Hepatic stellate cell (primary cell): ENCODE measurements at regions not wholly inside any gene's neighbourhood (a gene's known extent, or its start where the extent isn't known, plus 50 kb on each side); places are given as distances from the start of the nearest gene placed in this dataset.
"Not testable (repeated sequence)": the region's sequence is repeated elsewhere in the genome, so short reads cannot be mapped to it uniquely, and the experiment has no call there.

Experiments
- DNase-seq: peaks from one replicate; pipeline ENCODE4 v3.0.0; 2011; ENCODE audit warnings: low spot score

DNA sequence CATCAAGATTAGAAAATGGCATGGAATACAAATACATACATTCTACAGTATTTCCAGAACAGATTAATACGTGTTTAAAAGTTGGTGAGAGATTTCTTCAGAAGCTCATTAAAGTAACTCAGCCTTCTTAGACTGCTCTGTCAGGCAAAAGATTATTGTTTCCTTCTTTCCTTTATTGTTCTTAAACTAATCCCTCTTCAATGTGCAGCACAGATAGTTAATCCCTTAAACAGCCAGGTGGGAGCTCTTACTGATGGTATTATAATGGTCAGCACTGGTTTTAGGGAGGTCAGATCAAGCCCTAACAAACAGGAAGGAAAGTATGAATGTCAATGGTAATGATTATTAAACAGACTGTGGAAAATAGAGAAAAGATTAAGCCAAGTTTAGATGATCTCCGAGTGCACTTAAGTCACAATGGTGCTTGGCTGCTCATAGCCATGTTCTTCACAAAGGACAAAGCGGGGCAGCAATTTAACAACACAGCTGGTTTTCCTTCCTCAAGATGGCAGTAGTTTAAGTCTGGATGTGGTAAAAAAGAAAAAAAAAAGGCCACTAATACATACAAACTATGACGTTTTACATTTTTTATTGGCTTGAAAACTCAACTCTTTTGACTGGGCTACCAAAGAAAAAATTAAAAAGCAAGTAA lies 992.6 kb downstream of the PCDH9 start:
- no peak for DNase-seq

DNA sequence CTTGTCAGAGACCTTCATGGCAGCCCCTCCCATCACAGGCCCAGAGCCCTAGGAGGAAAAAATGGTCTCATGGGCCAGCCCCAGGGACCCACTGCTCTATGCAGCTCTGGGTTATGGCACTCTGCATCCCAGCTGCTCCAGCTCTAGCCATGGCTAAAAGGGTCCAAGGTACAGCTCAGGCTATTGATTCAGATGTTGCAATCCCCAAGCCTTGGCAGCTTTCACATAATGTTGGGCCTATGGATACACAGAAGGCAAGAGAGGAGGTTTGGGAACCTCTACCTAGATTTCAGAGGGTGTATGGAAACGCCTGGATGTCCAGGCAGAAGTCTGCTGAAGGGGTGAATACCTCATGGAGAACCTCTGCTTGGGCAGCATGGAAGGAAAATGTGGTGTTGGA lies 996.0 kb downstream of the PCDH9 start:
- DNase-seq, result no peak

DNA sequence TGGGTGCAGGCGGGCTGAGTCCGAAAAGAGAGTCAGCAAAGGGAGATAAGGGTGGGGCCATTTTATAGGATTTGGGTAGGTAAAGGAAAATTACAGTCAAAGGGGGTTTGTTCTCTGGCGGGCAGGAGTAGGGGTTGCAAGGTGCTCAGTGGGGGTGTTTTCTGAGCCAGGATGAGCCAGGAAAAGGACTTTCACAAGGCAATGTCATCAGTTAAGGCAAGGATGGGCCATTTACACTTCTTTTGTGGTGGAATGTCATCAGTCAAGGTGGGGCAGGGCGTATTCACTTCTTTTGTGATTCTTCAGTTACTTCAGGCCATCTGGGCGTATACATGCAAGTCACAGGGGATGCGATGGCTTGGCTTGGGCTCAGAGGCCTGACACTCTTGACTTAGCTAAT lies 998.2 kb downstream of the PCDH9 start:
- DNase-seq, result not testable (repeated sequence)

DNA sequence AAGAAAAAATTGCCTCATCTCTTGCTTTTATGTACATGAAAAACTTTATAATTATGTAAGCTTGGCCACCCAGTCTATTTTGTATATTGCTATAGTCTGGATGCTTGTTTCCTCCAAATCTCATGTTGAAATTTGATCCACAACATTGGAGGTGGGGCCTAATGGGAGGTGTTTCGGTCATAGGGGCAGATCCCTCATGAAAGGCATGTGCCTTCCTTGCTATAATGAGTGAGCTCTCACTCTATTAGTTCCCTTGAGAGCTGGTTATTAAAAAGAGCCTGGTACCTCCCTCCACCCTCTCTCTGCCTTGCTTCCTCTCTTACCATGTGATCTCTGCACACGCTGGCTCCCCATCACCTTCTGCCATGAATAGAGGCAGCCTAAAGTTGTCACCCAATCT lies 1005.1 kb downstream of the PCDH9 start:
- no peak for DNase-seq

DNA sequence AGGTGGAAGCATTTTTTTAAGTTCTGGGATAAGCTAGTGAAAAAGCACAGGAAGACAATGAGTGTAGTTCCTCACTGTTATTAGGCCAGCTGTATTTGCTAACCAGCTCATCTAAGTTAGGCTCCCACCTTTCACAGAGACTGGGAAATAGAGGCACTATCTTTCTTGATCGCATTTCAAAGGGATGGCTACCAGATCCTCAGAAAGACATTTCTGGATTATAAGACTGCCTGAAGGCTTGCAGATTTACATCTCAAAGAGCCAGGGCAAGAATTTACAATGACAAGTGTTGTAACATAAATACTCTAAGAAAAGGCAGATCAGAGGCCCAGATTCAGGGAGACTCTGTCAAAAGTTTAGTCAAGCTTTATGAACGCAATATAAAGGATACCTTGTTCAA lies 1005.5 kb downstream of the PCDH9 start:
- no peak for DNase-seq

DNA sequence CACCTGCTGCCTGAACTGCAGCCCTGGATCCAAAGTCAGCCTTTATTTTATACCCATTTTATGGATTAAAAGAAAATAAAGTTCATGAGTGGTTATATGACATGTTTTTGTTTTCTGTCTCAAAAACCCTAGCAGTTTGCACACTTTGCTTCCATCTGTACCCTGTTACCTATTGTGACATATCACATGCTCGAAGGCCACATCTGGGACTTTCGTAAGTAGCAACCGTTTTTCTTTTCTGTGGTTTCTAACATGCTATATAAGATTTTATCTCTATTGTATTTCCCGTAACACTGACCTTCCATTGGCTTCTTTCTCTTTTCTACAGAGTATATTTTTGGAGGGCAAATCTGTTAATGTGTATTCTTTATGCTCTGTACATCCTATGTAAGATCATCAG lies 1007.2 kb downstream of the PCDH9 start:
- no peak for DNase-seq

DNA sequence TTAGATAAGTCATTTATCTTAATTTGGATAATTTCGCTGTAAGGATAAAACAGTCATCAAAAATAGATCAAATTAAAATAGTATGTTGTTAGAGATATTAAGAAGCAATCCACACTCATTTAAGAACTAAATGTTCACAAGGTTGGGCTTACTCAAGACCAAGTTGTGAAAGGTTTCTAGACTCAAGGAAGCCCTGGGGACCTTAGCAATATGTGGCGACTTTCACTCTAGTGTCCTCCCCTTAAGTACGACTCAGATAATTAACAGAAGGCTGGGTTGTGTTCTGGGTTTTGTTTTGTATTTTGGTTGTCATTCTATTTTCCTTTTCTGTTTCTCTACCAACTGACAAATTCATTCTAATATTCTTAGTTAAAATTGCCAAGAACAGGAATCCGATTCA lies 1008.0 kb downstream of the PCDH9 start:
- no peak for DNase-seq

DNA sequence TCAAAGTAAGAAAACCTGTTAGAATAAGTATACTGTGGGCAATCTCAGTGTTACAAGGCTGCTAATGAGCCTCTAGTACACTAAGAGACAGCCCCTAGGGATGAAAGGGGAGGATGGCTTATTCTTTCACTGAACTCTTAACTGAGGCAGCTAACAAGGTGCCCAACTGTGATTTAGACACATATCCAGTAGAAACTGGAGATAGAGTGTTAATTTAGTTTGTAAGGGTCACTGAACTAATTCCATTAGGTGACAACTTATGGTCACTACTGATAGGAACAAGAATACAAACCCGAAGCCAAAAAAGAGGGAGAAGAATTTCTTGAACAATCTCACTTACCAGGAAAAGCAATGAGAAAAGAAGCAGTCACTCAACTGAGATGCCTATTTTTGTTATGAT lies 1010.6 kb downstream of the PCDH9 start:
- no peak for DNase-seq

DNA sequence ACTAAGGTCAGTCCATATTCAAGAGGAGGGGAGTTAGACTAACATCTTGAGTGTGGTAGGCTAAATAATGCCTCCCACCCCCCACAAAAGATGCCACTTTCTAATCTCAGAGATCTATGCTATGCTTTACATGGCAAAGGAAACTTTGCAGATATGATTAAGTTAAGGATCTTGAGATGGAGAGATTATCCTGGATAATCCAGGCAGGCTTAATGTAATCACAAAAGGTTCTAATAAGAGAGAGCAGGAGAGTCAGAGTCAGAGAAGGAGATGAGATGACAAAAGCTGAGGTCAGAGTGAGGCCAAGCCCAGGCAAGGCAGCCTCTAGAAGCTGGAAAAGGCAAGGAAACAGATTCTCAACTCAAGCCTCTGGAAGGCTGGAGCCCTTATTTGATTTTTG lies 1011.6 kb downstream of the PCDH9 start:
- no peak for DNase-seq

DNA sequence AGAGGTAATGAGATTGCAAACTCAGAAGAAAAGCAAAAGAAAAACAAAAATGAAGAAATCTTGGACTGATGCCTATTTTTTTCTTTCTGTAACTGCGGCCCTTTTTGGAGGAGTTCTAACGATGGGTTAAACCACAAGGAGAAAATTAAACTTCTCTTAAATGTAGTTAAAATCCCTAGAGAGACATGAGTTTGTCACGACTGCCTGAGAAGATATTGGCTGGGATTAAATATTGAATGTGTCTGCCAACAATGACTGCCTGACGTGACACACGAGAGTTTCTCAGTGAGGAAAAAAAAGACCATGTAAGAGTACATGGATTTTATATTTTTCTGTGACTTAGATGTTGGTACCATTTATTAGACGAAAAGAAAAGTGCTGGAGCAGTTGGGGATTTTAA lies 1013.4 kb downstream of the PCDH9 start:
- no peak for DNase-seq

DNA sequence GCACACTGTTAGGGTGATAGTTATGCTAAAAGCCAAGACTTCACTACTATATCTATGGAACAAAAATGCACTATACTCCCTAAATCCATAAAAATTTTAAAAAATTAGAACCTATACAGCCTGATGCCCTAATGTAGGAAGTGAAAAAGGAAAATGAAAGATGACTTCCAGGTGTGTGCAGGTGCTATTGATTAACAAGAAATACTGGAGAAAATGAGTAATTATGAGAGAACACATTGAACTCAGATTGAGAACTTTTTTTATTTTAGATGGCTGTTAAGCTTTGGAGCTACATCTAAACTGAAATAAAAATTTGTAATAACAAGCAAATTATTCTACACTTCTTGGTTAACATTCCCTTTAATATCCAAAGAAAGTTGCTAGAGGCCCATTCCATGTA lies 1015.7 kb downstream of the PCDH9 start:
- no peak for DNase-seq

DNA sequence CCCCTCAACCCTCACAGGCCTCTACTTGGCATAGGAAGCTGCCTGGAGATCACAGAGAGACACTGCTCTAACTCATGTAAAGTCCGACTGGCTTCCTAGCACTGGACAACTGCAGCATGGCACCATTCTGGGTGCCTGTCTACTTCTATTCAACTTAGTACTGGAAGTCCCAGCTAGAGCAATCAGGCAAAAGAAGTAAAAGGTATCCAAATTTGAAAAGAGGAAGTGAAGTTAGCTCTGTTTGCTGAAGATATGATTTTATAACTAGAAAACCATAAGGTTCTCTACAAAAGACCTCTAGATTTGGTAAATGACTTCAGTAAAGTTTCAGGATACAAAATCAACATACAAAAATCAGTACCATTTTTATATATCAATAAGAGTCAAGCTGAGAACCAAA lies 1017.6 kb downstream of the PCDH9 start:
- DNase-seq, result no peak

DNA sequence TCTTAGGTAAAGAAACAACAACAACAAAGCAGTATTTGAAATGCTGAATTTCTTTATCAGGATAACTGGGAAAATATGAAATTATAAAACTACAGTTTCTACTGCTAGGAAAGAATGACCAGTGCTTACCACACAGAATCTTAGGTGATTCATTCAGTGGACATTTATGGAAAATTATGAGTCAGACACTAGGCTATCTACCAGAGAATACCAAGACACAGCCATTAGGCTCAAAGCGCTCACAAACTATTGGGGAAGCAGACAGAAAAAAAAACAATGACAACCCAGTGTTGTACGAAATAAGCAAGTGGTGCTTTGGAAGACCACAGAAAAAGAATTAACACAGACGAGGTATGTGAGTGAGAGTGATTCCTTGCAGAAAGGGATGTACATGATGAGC lies 1019.5 kb downstream of the PCDH9 start:
- peak; percentile 52 for DNase-seq

DNA sequence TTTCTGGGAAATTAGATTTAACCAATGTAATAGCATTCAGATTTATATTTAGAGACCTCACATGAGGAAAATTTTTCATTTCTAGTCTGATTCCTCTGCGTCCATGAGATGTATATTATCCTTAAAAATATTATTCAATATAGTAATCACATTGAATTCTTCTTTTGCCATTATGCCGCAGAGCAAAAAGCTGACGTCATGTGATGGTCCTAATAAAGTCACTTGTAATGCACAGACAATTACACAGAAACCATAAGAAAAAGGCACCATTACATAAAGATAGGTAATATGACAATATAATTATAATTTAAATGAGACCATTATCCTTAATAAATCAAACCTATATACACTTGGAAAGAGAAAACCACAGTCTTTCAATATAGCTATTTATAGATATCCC lies 1021.5 kb downstream of the PCDH9 start:
- no peak for DNase-seq

DNA sequence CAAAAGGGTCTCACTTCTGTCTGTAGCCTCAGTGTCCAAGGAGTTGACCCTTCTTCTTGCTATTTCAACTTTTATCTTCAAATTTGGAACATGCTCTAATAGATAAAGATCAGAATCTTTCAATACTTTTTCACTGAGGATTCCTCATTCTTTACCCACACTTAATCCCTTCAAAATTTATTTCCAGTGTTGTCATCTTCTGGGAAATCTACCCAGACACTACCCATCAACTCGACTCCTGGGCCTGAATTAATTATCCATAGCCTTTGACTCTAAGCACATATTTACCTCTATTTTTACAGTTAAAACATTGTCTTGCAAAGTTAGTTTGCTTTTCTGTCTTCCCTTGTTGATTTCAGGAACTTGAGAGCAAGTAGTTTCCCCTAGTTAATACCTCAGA lies 1022.5 kb downstream of the PCDH9 start:
- no peak for DNase-seq

DNA sequence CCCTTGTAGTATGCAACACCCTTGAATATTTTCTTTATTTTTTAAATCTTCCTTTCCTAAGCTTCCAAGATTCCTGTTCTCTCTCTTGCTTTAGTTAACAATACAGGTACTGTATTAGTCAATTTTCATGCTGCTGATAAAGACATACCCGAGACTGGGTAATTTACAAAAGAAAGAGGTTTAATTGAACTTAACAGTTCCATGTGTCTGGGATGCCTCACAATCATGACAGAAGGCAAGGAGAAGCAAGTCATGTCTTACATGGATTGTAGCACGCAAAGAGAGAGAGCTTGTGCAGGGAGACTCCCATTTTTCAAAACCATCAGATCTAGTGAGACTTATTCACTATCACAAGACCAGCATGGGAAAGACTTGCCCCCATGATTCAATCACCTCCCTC lies 1024.3 kb downstream of the PCDH9 start:
- DNase-seq, result no peak

DNA sequence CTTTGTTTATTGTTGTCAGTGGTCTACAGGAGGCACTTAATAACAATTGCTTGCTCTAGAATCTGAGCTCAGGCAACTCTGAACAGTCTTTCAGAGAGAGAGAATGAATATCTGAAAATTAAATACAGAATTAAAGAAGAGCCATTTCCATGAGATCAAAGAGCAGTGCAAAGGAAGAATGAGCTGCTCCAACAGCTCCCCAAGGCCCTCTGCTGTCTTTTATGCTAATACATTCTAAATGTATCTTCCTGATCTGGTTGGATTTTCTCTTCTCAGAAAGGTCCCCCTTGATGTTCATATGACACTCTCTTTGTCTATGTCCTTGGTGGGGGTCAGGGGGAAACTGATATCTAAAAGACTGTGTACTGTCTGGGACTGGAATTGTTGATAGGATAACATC lies 1029.6 kb downstream of the PCDH9 start:
- DNase-seq, result no peak

DNA sequence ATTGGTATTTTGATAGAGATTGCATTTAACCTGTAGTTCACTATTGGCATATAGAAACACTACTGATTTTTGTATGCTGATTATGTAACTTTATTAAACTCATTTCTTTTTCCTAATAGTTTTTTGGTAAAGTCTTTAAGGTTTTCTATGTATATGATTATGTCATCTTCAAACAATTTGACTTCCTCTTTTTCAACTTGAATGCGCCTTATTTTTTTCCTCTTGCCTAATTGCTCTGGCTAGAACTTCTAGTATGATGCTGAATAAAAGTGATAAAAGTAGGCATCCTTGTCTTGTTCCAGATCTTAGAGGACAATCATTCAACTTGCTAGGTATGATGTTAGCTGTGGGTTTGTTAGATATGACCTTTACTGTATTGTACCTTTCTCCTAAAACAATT lies 1034.9 kb downstream of the PCDH9 start:
- no peak for DNase-seq

DNA sequence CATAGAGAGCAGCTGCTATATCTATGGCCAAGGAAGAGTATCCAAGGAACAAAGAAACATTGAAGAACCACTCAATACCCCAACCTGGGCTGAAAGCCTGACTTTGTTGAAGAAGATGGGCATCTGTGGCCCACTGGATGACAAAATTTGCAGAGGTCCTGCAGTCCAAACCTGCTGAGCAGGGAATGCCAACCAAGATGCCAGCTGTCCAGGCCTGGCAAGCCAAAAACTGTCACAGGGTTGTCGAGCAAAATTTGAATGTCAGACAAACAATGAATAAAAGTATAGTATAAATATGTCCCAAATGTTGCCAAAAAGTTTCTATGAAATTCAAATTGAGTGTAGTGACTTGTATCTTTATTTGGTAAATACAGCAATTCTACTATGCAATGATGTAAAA lies 1040.2 kb downstream of the PCDH9 start:
- DNase-seq, result no peak

DNA sequence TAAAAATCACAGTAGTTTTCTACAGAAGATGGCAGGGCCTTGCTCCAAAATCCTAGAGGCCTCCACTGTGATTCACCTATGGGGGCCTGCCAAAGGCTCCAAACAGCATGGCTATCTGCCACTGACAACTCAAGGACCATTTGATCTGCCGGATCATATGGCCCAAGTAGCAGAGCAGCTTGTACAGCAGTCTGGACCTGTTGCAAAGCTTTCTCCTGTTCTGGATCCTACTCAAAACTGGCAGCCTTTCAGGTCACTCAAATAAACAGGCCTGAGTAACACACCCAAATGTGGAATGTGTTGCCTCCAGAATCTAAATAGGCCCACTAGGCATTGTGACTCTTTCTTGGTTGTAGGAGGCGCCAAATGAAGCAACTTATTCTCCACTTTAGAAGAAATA lies 1049.3 kb downstream of the PCDH9 start:
- DNase-seq, result no peak

DNA sequence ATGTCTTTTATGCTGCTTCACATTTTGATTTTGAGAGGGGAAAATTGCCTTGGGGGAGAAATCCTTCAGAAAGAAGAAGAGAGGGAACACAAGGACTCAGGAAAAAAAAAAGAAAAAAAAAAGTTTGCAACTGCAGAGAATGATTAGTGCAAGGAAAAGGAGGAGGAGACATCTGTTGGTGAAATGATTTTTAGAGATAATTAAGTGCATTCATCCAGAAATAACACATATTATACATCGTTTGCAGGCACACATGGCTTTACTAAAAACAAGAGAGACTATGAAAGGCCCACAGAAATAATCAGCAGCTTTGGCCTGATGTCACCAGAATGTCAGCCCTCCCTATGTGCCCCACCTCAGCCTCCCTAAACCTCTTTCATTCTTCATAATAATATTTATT lies 1058.2 kb downstream of the PCDH9 start:
- DNase-seq, result no peak

DNA sequence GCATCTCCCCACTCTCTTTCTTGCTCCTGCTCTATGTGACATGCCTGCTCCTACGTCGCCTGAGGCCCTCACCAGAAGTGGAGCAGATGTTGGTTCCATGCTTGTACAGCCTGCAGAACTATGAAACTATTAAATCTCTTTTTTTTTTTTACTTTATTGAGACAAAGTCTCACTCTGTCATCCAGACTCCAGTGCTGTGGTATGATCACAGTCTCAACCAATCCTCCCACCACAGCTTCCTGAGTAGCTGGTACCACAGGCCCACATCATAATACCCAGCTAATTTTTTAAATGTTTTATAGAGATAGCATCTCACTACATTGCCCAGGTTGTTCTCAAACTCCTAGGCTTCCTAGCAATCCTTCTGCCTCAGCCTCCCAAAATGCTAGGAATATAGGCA lies 1067.7 kb downstream of the PCDH9 start:
- DNase-seq, result no peak

DNA sequence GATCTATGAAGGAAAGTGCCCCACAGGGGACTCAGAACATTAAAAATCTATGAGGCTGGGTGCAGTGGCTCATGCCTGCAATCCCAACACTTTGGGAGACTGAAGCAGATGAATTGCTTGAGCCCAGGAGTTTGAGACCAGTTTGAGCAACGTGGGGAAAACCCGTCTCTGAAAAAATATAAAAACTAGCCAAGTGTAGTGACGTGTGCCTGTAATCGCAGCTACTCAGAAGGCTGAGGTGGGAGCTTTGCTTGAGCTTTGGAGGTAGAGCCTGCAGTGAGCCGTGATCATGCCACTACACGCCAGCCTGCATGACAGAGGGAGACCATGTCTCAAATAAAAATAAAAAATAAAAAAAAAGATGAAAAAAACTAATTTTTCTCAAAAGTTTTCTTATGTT lies 1070.6 kb downstream of the PCDH9 start:
- DNase-seq, result no peak

DNA sequence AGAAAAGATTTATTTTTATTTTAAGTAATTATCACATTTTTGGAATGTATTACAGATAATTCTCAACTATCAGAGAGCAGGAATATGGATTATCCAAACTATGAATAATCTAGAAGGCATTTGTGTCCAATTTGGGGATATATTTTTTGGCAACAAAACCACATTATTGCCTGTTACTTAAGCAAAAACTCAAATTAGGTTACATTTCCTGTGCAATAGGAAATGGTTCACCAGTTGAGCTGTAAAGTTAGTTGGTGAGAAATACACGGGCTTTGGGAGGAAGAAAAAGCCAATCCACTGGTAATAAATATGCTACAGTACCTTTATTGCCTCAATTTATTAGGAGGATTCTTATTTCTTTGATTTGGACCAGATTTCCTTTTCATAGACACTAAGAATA lies 1075.2 kb downstream of the PCDH9 start:
- no peak for DNase-seq

DNA sequence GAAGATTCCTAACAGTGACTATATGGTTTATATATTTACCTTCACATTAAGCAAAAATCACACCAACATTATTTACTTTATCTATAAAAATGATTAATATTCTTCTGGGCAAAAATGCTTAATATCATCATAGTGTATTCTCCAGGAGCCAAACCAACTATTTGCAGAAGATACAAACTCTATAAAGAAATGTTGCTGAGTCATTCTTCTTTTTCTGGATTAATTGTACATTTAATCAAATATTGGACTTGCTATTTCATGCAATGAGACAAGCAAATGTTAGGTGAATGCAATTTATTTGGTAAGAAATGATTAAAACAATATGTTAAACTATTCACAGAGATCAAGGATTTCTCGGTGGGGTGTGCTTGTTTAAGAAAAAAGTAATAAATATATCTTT lies 1075.8 kb downstream of the PCDH9 start:
- DNase-seq, result no peak
